GM23248 (cell line): ENCODE measurements at regions not wholly inside any gene's neighbourhood (a gene's known extent, or its start where the extent isn't known, plus 50 kb on each side); places are given as distances from the start of the nearest gene placed in this dataset.

Experiments used
- DNase-seq: peaks from one replicate; pipeline ENCODE4 v3.0.0-alpha.2; 2015
- H2AFZ ChIP-seq: fragments of 200-600 bp; sonication (generic); 2 replicates; pipeline ENCODE4 v1.6.1; 2016; ENCODE audit warnings: antibody characterized with exemption
- H3F3A ChIP-seq: fragments of 200-600 bp; sonication (generic); 2 replicates; pipeline ENCODE4 v1.6.1; 2016; ENCODE audit warnings: mild to moderate bottlenecking, antibody characterized with exemption, mixed run types; ENCODE audit not compliant: insufficient read depth
- H3K27ac ChIP-seq: fragments of 200-600 bp; sonication (generic); 2 replicates; pipeline ENCODE4 v1.5.1; 2016; ENCODE audit warnings: mild to moderate bottlenecking
- H3K27me3 ChIP-seq: fragments of 200-600 bp; sonication (generic); replicated peaks from 2 replicates; pipeline ENCODE4 v1.6.1; 2016; ENCODE audit warnings: mild to moderate bottlenecking; ENCODE audit not compliant: insufficient read depth
- H3K36me3 ChIP-seq: fragments of 200-600 bp; sonication (generic); 2 replicates; pipeline ENCODE4 v1.6.1; 2016; ENCODE audit warnings: low read depth, mild to moderate bottlenecking
- H3K4me1 ChIP-seq: fragments of 200-600 bp; sonication (generic); 2 replicates; pipeline ENCODE4 v1.6.1; 2016; ENCODE audit warnings: mild to moderate bottlenecking; ENCODE audit not compliant: insufficient read depth
- H3K4me2 ChIP-seq: fragments of 200-600 bp; sonication (generic); one replicate; pipeline ENCODE4 v1.6.1; 2016; ENCODE audit warnings: mild to moderate bottlenecking; ENCODE audit not compliant: unreplicated experiment
- H3K4me3 ChIP-seq: fragments of 200-600 bp; sonication (generic); 2 replicates; pipeline ENCODE4 v1.5.1; 2016; ENCODE audit warnings: mild to moderate bottlenecking
- H3K79me2 ChIP-seq: fragments of 200-600 bp; sonication (generic); 2 replicates; pipeline ENCODE4 v1.6.1; 2016; ENCODE audit warnings: mild to moderate bottlenecking; ENCODE audit not compliant: insufficient read depth
- H3K9ac ChIP-seq: fragments of 200-600 bp; sonication (generic); 2 replicates; pipeline ENCODE4 v1.6.1; 2016; ENCODE audit warnings: mild to moderate bottlenecking
- H3K9me2 ChIP-seq: fragments of 200-600 bp; sonication (generic); 2 replicates; pipeline ENCODE4 v1.6.1; 2016; ENCODE audit warnings: mixed run types, mild to moderate bottlenecking, moderate library complexity; ENCODE audit not compliant: insufficient read depth
- H3K9me3 ChIP-seq: fragments of 200-600 bp; sonication (generic); one replicate; pipeline ENCODE4 v1.6.1; 2017; ENCODE audit warnings: low read depth
- H4K20me1 ChIP-seq: fragments of 200-600 bp; sonication (generic); 2 replicates; pipeline ENCODE4 v1.6.0; 2016; ENCODE audit not compliant: insufficient read depth
- EZH2 ChIP-seq: fragments of 200-600 bp; sonication (generic); IDR thresholded peaks from 2 replicates; pipeline ENCODE4 v1.6.1; 2018; ENCODE audit warnings: antibody characterized with exemption, mild to moderate bottlenecking; ENCODE audit not compliant: insufficient read depth, poor library complexity, severe bottlenecking
- EZH2phosphoT487 ChIP-seq: fragments of 200-600 bp; sonication (generic); IDR thresholded peaks from 2 replicates; pipeline ENCODE4 v1.6.1; 2018; ENCODE audit warnings: antibody characterized with exemption, moderate library complexity, mild to moderate bottlenecking, low read depth; ENCODE audit not compliant: insufficient read depth
- WGBS, 2 experiments: methylation state at CpG; one replicate each; pipeline ENCODE4 v1.1.6; 2015 to 2017; ENCODE audit warnings: low lambda C conversion rate in 2 of 2, low coverage in 1 of 2; ENCODE audit errors: missing lambda C conversion rate in 2 of 2; 5-methylcytosine and 5-hydroxymethylcytosine counted together
- in situ Hi-C: fragments of 300-500 bp; cut with MboI; formaldehyde crosslinking; loops from 2 replicates; pipeline ENCODE4 v1.15.0; 2020

GRCh38 chr14:49203676-49204075 lies 382.5 kb downstream of the RPS29 start:
- no peaks in the 10 kb centered on the region for H4K20me1 ChIP-seq
- WGBS, 2 experiments: 22 to 37% methylated on average over 2 of the region's 2 CpGs
- H3K4me1 ChIP-seq: no peaks in the 10 kb centered on the region
- no peak overlapping the region for H3K27ac ChIP-seq
- no peaks in the 10 kb centered on the region for H3K9me3 ChIP-seq
- no peak overlapping the region for H3K9ac ChIP-seq
- no peak for DNase-seq
- no peak overlapping the region for H3K4me3 ChIP-seq
- H3F3A ChIP-seq: no peaks in the 10 kb centered on the region
- H3K36me3 ChIP-seq: no peaks in the 10 kb centered on the region
- TF ChIP-seq EZH2phosphoT487: no peak
- no peak for TF ChIP-seq EZH2
- no peaks in the 10 kb centered on the region for H3K79me2 ChIP-seq
- in situ Hi-C loops: no loop called here
- no peaks in the 10 kb centered on the region for H3K9me2 ChIP-seq
- H3K27me3 ChIP-seq: no peaks in the 10 kb centered on the region
- no peak overlapping the region for H2AFZ ChIP-seq
- H3K4me2 ChIP-seq: no peak overlapping the region

- no peak for DNase-seq
- TF ChIP-seq EZH2phosphoT487: no peak
- no peak for TF ChIP-seq EZH2
- 31 to 36% methylated on average over 4 of the region's 4 CpGs for WGBS, 2 experiments
These were observed 387.0 kb downstream of the RPS29 start for GRCh38 chr14:49199159-49199558.

GRCh38 chr14:49196327-49196726 lies 389.9 kb downstream of the RPS29 start:
- Histone ChIP-seq H3F3A (no peaks in the 10 kb centered on the region), H3K4me3 (no peak overlapping the region), H3K4me1 (no peaks in the 10 kb centered on the region), H3K9me2 (no peaks in the 10 kb centered on the region), H3K9ac (no peak overlapping the region), H3K79me2 (no peaks in the 10 kb centered on the region), H3K9me3 (no peaks in the 10 kb centered on the region), H2AFZ (no peak overlapping the region), H3K36me3 (no peaks in the 10 kb centered on the region), H3K27ac (no peak overlapping the region), H3K4me2 (no peak overlapping the region), H3K27me3 (no peaks in the 10 kb centered on the region), H4K20me1 (no peaks in the 10 kb centered on the region)
- DNase-seq: no peak
- TF ChIP-seq EZH2phosphoT487: no peak
- TF ChIP-seq EZH2: no peak
- in situ Hi-C loops: no loop called here
- 24 to 37% methylated on average over 1 of the region's 1 CpG for WGBS, 2 experiments

More at GRCh38 chr14:49199159-49199558, 387.0 kb downstream of the RPS29 start:
- H3K4me1 ChIP-seq: no peaks in the 10 kb centered on the region
- H3K9ac ChIP-seq: no peak overlapping the region
- H2AFZ ChIP-seq: no peak overlapping the region
- no peaks in the 10 kb centered on the region for H3K79me2 ChIP-seq
- no peaks in the 10 kb centered on the region for H3K9me2 ChIP-seq
- no peak overlapping the region for H3K4me3 ChIP-seq
- no peak overlapping the region for H3K27ac ChIP-seq
- no peaks in the 10 kb centered on the region for H3K36me3 ChIP-seq
- no peaks in the 10 kb centered on the region for H3K9me3 ChIP-seq
- H3K27me3 ChIP-seq: no peaks in the 10 kb centered on the region
- in situ Hi-C loops: no loop called here
- no peak overlapping the region for H3K4me2 ChIP-seq
- no peaks in the 10 kb centered on the region for H4K20me1 ChIP-seq
- no peaks in the 10 kb centered on the region for H3F3A ChIP-seq

- Histone ChIP-seq H3K9ac (no peak overlapping the region), H3K4me1 (no peaks in the 10 kb centered on the region), H3K27ac (no peak overlapping the region), H3K4me3 (no peak overlapping the region), H3K4me2 (no peak overlapping the region), H3K36me3 (no peaks in the 10 kb centered on the region), H2AFZ (no peak overlapping the region), H3K79me2 (no peaks in the 10 kb centered on the region), H3F3A (no peaks in the 10 kb centered on the region), H4K20me1 (no peaks in the 10 kb centered on the region), H3K9me2 (no peaks in the 10 kb centered on the region), H3K9me3 (no peaks in the 10 kb centered on the region), H3K27me3 (no peaks in the 10 kb centered on the region)
- TF ChIP-seq EZH2phosphoT487 (no peak), EZH2 (no peak)
- 0 to 2% methylated on average over 2 of the region's 2 CpGs for WGBS, 2 experiments
- in situ Hi-C loops: no loop called here
- no peak for DNase-seq
These were observed 392.1 kb downstream of the RPS29 start for GRCh38 chr14:49194067-49194466.
